HEK293T (cell line): ENCODE measurements at regions not wholly inside any gene's neighbourhood (a gene's known extent, or its start where the extent isn't known, plus 50 kb on each side); places are given as distances from the start of the nearest gene placed in this dataset.
A peak's percentile ranks its signal among the peaks of the same experiment; 100 is the strongest.

Source experiments
- CTCF ChIA-PET: fragments of 350-600 bp; formaldehyde crosslinking; extraction: SDS; loops from one replicate; lab custom pipeline; 2021; ENCODE audit warnings: antibody characterized with exemption, inconsistent platforms; lab: Yijun Ruan, JAX
- POLR2A ChIA-PET: fragments of 350-600 bp; formaldehyde crosslinking; extraction: SDS; loops from one replicate; lab custom pipeline; 2020; ENCODE audit warnings: antibody characterized with exemption, inconsistent platforms; lab: Yijun Ruan, JAX
- DNase-seq: peaks from one replicate; pipeline ENCODE4 v3.0.0; 2012; ENCODE audit warnings: mixed read lengths; ENCODE audit errors: extremely low spot score
- ARNT ChIP-seq: fragments of 450-650 bp; IDR thresholded peaks from 2 replicates; pipeline ENCODE4 v1.6.1; 2017; ENCODE audit warnings: mild to moderate bottlenecking
- BHLHE40 ChIP-seq: fragments of 450-650 bp; IDR thresholded peaks from 2 replicates; pipeline ENCODE4 v1.6.1; 2016; ENCODE audit warnings: mild to moderate bottlenecking, moderate library complexity, borderline replicate concordance
- CTBP1 ChIP-seq: fragments of 450-650 bp; IDR thresholded peaks from 2 replicates; pipeline ENCODE4 v1.6.1; 2016; ENCODE audit warnings: borderline replicate concordance
- ELF4 ChIP-seq: fragments of 450-650 bp; IDR thresholded peaks from 2 replicates; pipeline ENCODE4 v1.6.1; 2017; ENCODE audit warnings: antibody characterized with exemption
- FOXA1 ChIP-seq: fragments of 450-650 bp; IDR thresholded peaks from 2 replicates; pipeline ENCODE4 v1.6.1; 2016; ENCODE audit warnings: mild to moderate bottlenecking
- FOXK2 ChIP-seq: fragments of 450-650 bp; IDR thresholded peaks from 2 replicates; pipeline ENCODE4 v1.6.1; 2016; ENCODE audit warnings: mild to moderate bottlenecking
- FOXM1 ChIP-seq: fragments of 450-650 bp; IDR thresholded peaks from 2 replicates; pipeline ENCODE4 v1.6.1; 2017; ENCODE audit warnings: mild to moderate bottlenecking, borderline replicate concordance
- HDGF ChIP-seq: fragments of 450-650 bp; IDR thresholded peaks from 2 replicates; pipeline ENCODE4 v1.6.1; 2017; ENCODE audit warnings: antibody characterized with exemption, borderline replicate concordance
- L3MBTL2 ChIP-seq: fragments of 450-650 bp; conservative IDR thresholded peaks from 2 replicates; pipeline ENCODE4 v1.6.1; 2016; ENCODE audit warnings: mild to moderate bottlenecking
- LEF1 ChIP-seq: fragments of 450-650 bp; IDR thresholded peaks from 2 replicates; pipeline ENCODE4 v1.6.1; 2017; ENCODE audit warnings: mild to moderate bottlenecking, borderline replicate concordance
- NFRKB ChIP-seq: fragments of 450-650 bp; IDR thresholded peaks from 2 replicates; pipeline ENCODE4 v1.6.1; 2016; ENCODE audit warnings: mild to moderate bottlenecking, moderate library complexity
- SP1 ChIP-seq: fragments of 450-650 bp; IDR thresholded peaks from 2 replicates; pipeline ENCODE4 v1.6.1; 2017
- SUZ12 ChIP-seq: fragments of 450-650 bp; IDR thresholded peaks from 2 replicates; pipeline ENCODE4 v1.6.1; 2016; ENCODE audit warnings: mild to moderate bottlenecking
- TARDBP ChIP-seq: fragments of 450-650 bp; IDR thresholded peaks from 2 replicates; pipeline ENCODE4 v1.6.1; 2016
- ZNF384 ChIP-seq: fragments of 450-650 bp; IDR thresholded peaks from 2 replicates; pipeline ENCODE4 v1.6.1; 2016
- TF ChIP-seq, protein P1 (sequence below): fragments of 450-650 bp; IDR thresholded peaks from 2 replicates; pipeline ENCODE4 v1.6.1; 2016

GRCh38 chr11:105468154-105468553 lies 141.7 kb upstream of the GRIA4 start:
- no peak for DNase-seq
- TF ChIP-seq SUZ12 (no peak), ELF4 (no peak), TARDBP (no peak), FOXM1 (no peak), L3MBTL2 (no peak), ZNF384 (no peak), CTBP1 (no peak), HDGF (no peak), LEF1 (no peak), FOXA1 (no peak), BHLHE40 (no peak), NFRKB (no peak), ARNT (no peak), SP1 (no peak), FOXK2 (no peak)
- TF ChIP-seq, protein P1, sequence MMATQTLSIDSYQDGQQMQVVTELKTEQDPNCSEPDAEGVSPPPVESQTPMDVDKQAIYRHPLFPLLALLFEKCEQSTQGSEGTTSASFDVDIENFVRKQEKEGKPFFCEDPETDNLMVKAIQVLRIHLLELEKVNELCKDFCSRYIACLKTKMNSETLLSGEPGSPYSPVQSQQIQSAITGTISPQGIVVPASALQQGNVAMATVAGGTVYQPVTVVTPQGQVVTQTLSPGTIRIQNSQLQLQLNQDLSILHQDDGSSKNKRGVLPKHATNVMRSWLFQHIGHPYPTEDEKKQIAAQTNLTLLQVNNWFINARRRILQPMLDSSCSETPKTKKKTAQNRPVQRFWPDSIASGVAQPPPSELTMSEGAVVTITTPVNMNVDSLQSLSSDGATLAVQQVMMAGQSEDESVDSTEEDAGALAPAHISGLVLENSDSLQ, result no peak
- POLR2A ChIA-PET, result no interaction called here
- CTCF ChIA-PET, result no interaction called here

GRCh38 chr11:105466582-105467228 lies 143.2 kb upstream of the GRIA4 start:
- CTCF ChIA-PET, result no interaction called here
- no peak for DNase-seq
- TF ChIP-seq CTBP1 (no peak), FOXK2 (no peak), HDGF (no peak), FOXA1 (no peak), LEF1 (no peak), BHLHE40 (no peak), ELF4 (no peak), L3MBTL2 (no peak), ARNT (no peak), ZNF384 (no peak)
- TF ChIP-seq, protein P1, result no peak
- POLR2A ChIA-PET, result no interaction called here

DNA sequence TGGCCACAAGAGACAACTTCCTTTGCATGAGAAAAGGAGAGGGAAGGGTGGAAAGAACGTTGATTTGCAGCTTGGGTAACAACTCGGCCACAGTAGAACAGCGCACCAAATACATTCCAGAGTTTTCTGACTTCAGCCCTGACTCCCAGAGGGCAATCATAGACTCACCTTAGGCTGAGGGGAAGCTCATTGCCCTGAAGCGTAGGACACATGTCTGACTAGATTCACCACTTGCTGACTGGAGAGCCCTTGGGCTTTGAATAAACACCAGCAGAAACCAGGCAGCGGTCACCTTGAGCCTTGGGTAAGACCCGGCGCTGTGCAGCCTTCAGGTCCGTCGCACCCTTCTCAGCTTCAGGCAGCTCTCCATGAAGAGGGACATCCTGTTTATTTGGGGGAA lies 151.8 kb upstream of the GRIA4 start:
- CTCF ChIA-PET, result no interaction called here
- POLR2A ChIA-PET, result no interaction called here
- DNase-seq, result no peak
- TF ChIP-seq FOXA1 (no peak), SUZ12 (no peak), L3MBTL2 (no peak), ZNF384 (no peak), FOXM1 (no peak), LEF1 (no peak), BHLHE40 (no peak), ARNT (no peak), FOXK2 (no peak), HDGF (no peak), CTBP1 (no peak), ELF4 (no peak), TARDBP (no peak), SP1 (no peak), NFRKB (no peak)
- TF ChIP-seq, protein P1, result no peak

DNA sequence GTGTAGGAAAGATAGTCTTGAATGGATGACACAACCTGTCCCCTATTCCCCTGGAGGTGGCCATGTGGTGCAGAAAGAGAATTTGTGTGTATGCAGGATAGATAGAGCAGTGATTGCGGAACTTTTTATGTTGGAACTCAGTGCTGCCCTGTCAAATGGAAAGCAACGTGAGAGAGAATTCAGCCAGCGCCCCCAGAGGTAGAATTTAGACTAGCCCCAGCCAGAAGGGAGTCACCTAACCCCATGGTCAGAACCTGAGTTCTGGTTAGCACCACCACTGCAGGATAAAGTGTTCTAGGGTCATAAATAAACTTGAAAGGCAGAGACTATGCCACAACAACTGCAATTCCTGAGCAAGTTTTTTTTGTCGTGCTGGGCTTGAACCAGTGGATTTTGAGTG lies 152.9 kb upstream of the GRIA4 start:
- ChIA-PET POLR2A (no interaction called here), CTCF (no interaction called here)
- peak; percentile 27 for DNase-seq
- no peak for TF ChIP-seq LEF1
- TF ChIP-seq L3MBTL2, result no peak
- no peak for TF ChIP-seq BHLHE40
- no peak for TF ChIP-seq ELF4
- TF ChIP-seq CTBP1, result no peak
- TF ChIP-seq FOXM1, result no peak

DNA sequence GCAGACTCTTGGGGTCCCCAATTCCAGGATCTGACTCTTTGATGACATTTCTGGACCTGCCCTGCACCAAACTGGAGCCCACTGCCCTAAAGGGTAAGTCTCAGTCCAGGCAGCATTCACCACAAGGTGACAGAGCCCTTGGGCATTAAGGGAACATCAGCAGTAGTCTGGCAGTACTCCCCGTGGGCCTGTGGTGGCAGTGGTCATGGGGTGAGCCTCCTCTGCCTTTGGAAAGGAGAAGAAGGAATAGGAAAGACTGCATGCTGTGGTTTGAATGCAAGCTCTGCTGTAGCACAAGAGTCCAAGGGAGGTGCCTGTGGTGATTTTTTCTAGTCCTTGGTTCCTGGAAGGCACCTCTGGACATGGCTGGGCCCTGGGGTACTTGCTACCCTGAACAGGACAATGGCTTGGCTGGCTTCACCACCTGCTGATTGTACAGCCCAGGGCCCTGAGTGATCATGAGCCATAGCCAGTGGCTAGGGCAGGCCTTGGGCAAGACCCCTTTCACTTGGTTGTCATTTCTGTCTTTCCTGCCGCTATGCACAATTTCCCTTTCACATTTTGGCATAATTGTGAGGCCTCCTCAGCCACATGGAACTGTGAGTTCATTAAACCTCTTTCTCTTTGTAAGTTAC lies 160.7 kb upstream of the GRIA4 start:
- CTCF ChIA-PET, result no interaction called here
- TF ChIP-seq, protein P1, result no peak
- no peak for TF ChIP-seq FOXM1
- no peak for TF ChIP-seq BHLHE40
- no peak for TF ChIP-seq ZNF384
- no peak for TF ChIP-seq NFRKB
- TF ChIP-seq ELF4, result no peak
- no peak for TF ChIP-seq LEF1
- TF ChIP-seq FOXK2, result no peak
- TF ChIP-seq FOXA1, result no peak
- TF ChIP-seq ARNT, result no peak
- no peak for TF ChIP-seq L3MBTL2
- no peak for TF ChIP-seq CTBP1
- TF ChIP-seq SUZ12, result no peak
- no peak for TF ChIP-seq TARDBP
- TF ChIP-seq SP1, result no peak
- TF ChIP-seq HDGF, result no peak
- DNase-seq, result no peak
- POLR2A ChIA-PET, result no interaction called here
